ENCODE measurements at regions not wholly inside any gene's neighbourhood (a gene's known extent, or its start where the extent isn't known, plus 50 kb on each side); places are given as distances from the start of the nearest gene placed in this dataset.
A peak's percentile ranks its signal among the peaks of the same experiment; 100 is the strongest.
"Not testable (repeated sequence)": the region's sequence is repeated elsewhere in the genome, so short reads cannot be mapped to it uniquely, and the experiment has no call there.

GRCh38 chr2:147147802-147148201 lies 697.0 kb upstream of the ACVR2A start (continued):
- no peak for TF ChIP-seq CTCF (conservative IDR thresholded peaks at IDR 0.05; ENCODE audit: low read depth in 2 of 2)
- no peak for TF ChIP-seq ETS1 (IDR thresholded peaks at IDR 0.05)

- DNase-seq (ENCODE audit: low spot score) = peak; percentile 49
- no peak overlapping the region for H2AFZ ChIP-seq
- no peaks in the 10 kb centered on the region for H3K36me3 Mint-ChIP-seq (ENCODE audit: low read depth)
Measured at GRCh38 chr2:147141930-147142329, 702.9 kb upstream of the ACVR2A start.

GRCh38 chr2:147139732-147140131 lies 705.1 kb upstream of the ACVR2A start:
- not testable (repeated sequence) for H3K4me1 ChIP-seq (ENCODE audit: insufficient read depth); H3K9me3 Mint-ChIP-seq; H2AFZ ChIP-seq; H3K4me3 ChIP-seq; ATAC-seq; H3K4me3 Mint-ChIP-seq; H3K27me3 ChIP-seq (ENCODE audit: insufficient read depth); H3K9me2 ChIP-seq (ENCODE audit: insufficient read depth); H3K27ac ChIP-seq (ENCODE audit: low read depth); H3K36me3 Mint-ChIP-seq (ENCODE audit: low read depth); H3F3A ChIP-seq (replicated peaks; ENCODE audit: low read depth); H3K4me1 Mint-ChIP-seq; H3K27me3 Mint-ChIP-seq (ENCODE audit: insufficient read depth, low read depth, poor library complexity); H3K27ac Mint-ChIP-seq; H3K4me2 ChIP-seq; H4K20me1 ChIP-seq (replicated peaks; ENCODE audit: insufficient read depth); H3K36me3 ChIP-seq (ENCODE audit: insufficient read depth); H3K79me2 ChIP-seq (replicated peaks; ENCODE audit: insufficient read depth); DNase-seq (ENCODE audit: low spot score)

More at GRCh38 chr2:147141930-147142329, 702.9 kb upstream of the ACVR2A start:
- H4K20me1 ChIP-seq (replicated peaks; ENCODE audit: insufficient read depth) = no peaks in the 10 kb centered on the region
- no peak for ATAC-seq
- no peaks in the 10 kb centered on the region for H3K4me1 Mint-ChIP-seq
- H3K36me3 ChIP-seq (ENCODE audit: insufficient read depth) = no peaks in the 10 kb centered on the region
- no peak overlapping the region for H3K27ac ChIP-seq (ENCODE audit: low read depth)
- H3K27me3 ChIP-seq (ENCODE audit: insufficient read depth) = no peaks in the 10 kb centered on the region
- H3K9me3 Mint-ChIP-seq = no peaks in the 10 kb centered on the region; the same call in 2 of the 3 replicates
- no peaks in the 10 kb centered on the region for H3K9me2 ChIP-seq (ENCODE audit: insufficient read depth)
- H3K79me2 ChIP-seq (replicated peaks; ENCODE audit: insufficient read depth) = no peaks in the 10 kb centered on the region
- no peak overlapping the region for H3K4me2 ChIP-seq
- no peak overlapping the region for H3K4me3 ChIP-seq
- no peaks in the 10 kb centered on the region for H3K4me1 ChIP-seq (ENCODE audit: insufficient read depth)
- TF ChIP-seq JUNB (IDR thresholded peaks at IDR 0.05; ENCODE audit: unreplicated experiment) (no peak), NANOG (IDR thresholded peaks at IDR 0.05; ENCODE audit: borderline replicate concordance) (no peak), STAT1 (IDR thresholded peaks at IDR 0.05; ENCODE audit: unreplicated experiment) (no peak), CTCF (conservative IDR thresholded peaks at IDR 0.05; ENCODE audit: low read depth in 2 of 2) (peak in 1 of 2 experiments; percentile 58; a peak in 3 of 4 replicates), REST (IDR thresholded peaks at IDR 0.05; ENCODE audit: unreplicated experiment) (no peak)
- no peaks in the 10 kb centered on the region for H3F3A ChIP-seq (replicated peaks; ENCODE audit: low read depth)
- H3K4me3 Mint-ChIP-seq = no peak overlapping the region
- H3K27ac Mint-ChIP-seq = no peak overlapping the region
- H3K27me3 Mint-ChIP-seq (ENCODE audit: insufficient read depth, low read depth, poor library complexity) = no peaks in the 10 kb centered on the region

Measured in GM23338 (cell line).